ENCODE measurements at regions not wholly inside any gene's neighbourhood (a gene's known extent, or its start where the extent isn't known, plus 50 kb on each side); places are given as distances from the start of the nearest gene placed in this dataset.

GRCh38 chr6:147063469-147064031, 140.7 kb upstream of the STXBP5 start:
- Histone ChIP-seq H3K36me3 (ENCODE audit: control insufficient read depth in 4 of 4, insufficient read depth in 3 of 4, low read depth in 1 of 4, low read length in 3 of 4) (no peaks in the 10 kb centered on the region), H3K27me3 (ENCODE audit: control insufficient read depth in 4 of 4, insufficient read depth in 4 of 4, low read length in 3 of 4) (no peaks in the 10 kb centered on the region), H3K4me1 (ENCODE audit: control insufficient read depth in 4 of 4, insufficient read depth in 4 of 4, low read length in 3 of 4) (no peaks in the 10 kb centered on the region), H3K27ac (ENCODE audit: low read depth in 1 of 2, low read length in 2 of 2) (no peak overlapping the region), H3K9ac (ENCODE audit: low read depth in 1 of 2, low read length in 2 of 2) (no peak overlapping the region), H3K4me3 (ENCODE audit: low read depth in 1 of 3, low read length in 3 of 3) (no peak overlapping the region), H3K9me3 (ENCODE audit: control insufficient read depth in 4 of 4, low read length in 3 of 4) (no peaks in the 10 kb centered on the region)
- WGBS: 97% methylated on average over 1 of the region's 1 CpG
- DNase-seq (ENCODE audit: low spot score): no peak
- TF ChIP-seq ZBTB33 (IDR thresholded peaks at IDR 0.05) (no peak), HNF4A (conservative IDR thresholded peaks at IDR 0.05) (no peak), HNF4G (IDR thresholded peaks at IDR 0.05) (no peak)

DNA sequence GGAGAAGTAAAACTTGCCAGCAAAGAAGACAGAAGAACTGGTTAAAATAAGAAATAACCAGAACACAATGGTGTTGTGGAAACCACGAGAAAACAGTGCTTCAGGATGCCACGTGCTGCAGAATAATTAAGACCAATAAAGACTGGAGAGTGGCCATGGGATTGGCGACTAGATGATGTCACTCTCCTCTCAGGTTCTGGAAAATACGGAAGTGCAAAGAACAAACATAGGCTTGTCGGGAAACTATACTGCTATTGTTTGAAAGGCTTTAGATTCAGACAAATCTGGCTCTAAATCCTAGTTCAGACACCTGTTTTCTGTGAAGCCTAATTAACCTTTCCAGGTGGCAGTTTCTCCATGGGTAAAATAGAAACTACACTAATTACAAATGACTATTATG, 138.4 kb upstream of the STXBP5 start:
- no peaks in the 10 kb centered on the region for H3K4me1 ChIP-seq (ENCODE audit: control insufficient read depth in 4 of 4, insufficient read depth in 4 of 4, low read length in 3 of 4)
- H3K4me3 ChIP-seq (ENCODE audit: low read depth in 1 of 3, low read length in 3 of 3): no peak overlapping the region
- no peak for DNase-seq (ENCODE audit: low spot score)
- TF ChIP-seq NR2F2 (IDR thresholded peaks at IDR 0.05): no peak
- no peak for TF ChIP-seq CTCF (IDR thresholded peaks at IDR 0.05; ENCODE audit: low read depth, low read length, missing input control)
- TF ChIP-seq RXRA (IDR thresholded peaks at IDR 0.05): no peak
- no peak for TF ChIP-seq GABPA (IDR thresholded peaks at IDR 0.05 in 1 of 2, conservative IDR thresholded peaks at IDR 0.05 in 1 of 2)
- no peak for TF ChIP-seq MAX (IDR thresholded peaks at IDR 0.05)
- TF ChIP-seq FOXA1 (IDR thresholded peaks at IDR 0.05): no peak
- no peak for TF ChIP-seq RAD21 (IDR thresholded peaks at IDR 0.05)
- TF ChIP-seq, protein P1, sequence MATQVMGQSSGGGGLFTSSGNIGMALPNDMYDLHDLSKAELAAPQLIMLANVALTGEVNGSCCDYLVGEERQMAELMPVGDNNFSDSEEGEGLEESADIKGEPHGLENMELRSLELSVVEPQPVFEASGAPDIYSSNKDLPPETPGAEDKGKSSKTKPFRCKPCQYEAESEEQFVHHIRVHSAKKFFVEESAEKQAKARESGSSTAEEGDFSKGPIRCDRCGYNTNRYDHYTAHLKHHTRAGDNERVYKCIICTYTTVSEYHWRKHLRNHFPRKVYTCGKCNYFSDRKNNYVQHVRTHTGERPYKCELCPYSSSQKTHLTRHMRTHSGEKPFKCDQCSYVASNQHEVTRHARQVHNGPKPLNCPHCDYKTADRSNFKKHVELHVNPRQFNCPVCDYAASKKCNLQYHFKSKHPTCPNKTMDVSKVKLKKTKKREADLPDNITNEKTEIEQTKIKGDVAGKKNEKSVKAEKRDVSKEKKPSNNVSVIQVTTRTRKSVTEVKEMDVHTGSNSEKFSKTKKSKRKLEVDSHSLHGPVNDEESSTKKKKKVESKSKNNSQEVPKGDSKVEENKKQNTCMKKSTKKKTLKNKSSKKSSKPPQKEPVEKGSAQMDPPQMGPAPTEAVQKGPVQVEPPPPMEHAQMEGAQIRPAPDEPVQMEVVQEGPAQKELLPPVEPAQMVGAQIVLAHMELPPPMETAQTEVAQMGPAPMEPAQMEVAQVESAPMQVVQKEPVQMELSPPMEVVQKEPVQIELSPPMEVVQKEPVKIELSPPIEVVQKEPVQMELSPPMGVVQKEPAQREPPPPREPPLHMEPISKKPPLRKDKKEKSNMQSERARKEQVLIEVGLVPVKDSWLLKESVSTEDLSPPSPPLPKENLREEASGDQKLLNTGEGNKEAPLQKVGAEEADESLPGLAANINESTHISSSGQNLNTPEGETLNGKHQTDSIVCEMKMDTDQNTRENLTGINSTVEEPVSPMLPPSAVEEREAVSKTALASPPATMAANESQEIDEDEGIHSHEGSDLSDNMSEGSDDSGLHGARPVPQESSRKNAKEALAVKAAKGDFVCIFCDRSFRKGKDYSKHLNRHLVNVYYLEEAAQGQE (IDR thresholded peaks at IDR 0.05): no peak
- TF ChIP-seq SP1 (IDR thresholded peaks at IDR 0.05): no peak
- no peaks in the 10 kb centered on the region for H3K27me3 ChIP-seq (ENCODE audit: control insufficient read depth in 4 of 4, insufficient read depth in 4 of 4, low read length in 3 of 4)
- peaks cover 6 to 10% (median 8%) of the 10 kb centered on the region in 4 donors for H3K9me3 ChIP-seq (ENCODE audit: control insufficient read depth in 4 of 4, low read length in 3 of 4)
- H3K27ac ChIP-seq (ENCODE audit: low read depth in 1 of 2, low read length in 2 of 2): no peak overlapping the region
- 81% methylated on average over 5 of the region's 5 CpGs for WGBS
- H3K9ac ChIP-seq (ENCODE audit: low read depth in 1 of 2, low read length in 2 of 2): no peak overlapping the region
- no peaks in the 10 kb centered on the region for H3K36me3 ChIP-seq (ENCODE audit: control insufficient read depth in 4 of 4, insufficient read depth in 3 of 4, low read depth in 1 of 4, low read length in 3 of 4)
